Fibroblast of mammary gland (primary cell): ENCODE measurements at regions not wholly inside any gene's neighbourhood (a gene's known extent, or its start where the extent isn't known, plus 50 kb on each side); places are given as distances from the start of the nearest gene placed in this dataset.
A peak's percentile ranks its signal among the peaks of the same experiment; 100 is the strongest.
"Not testable (repeated sequence)": the region's sequence is repeated elsewhere in the genome, so short reads cannot be mapped to it uniquely, and the experiment has no call there.

Source experiments
- DNase-seq: peaks from one replicate; pipeline ENCODE4 v3.0.0-alpha.2; 2010; ENCODE audit warnings: low read depth
- H3K4me3 ChIP-seq: 2 replicates; pipeline ENCODE4 v1.5.1; 2011; ENCODE audit warnings: low read depth, mild to moderate bottlenecking, low read length, moderate library complexity; ENCODE audit not compliant: control insufficient read depth
- TF ChIP-seq, protein P1 (sequence below): conservative IDR thresholded peaks from 2 replicates; pipeline ENCODE4 v1.5.1; 2011; ENCODE audit warnings: low read depth, low read length, inconsistent platforms; ENCODE audit not compliant: control insufficient read depth, insufficient read depth

GRCh38 chr5:67983251-67984110 lies 232.1 kb upstream of the PIK3R1 start:
- peak; percentile 85 for DNase-seq
- H3K4me3 ChIP-seq: no peak overlapping the region
- TF ChIP-seq, protein P1, sequence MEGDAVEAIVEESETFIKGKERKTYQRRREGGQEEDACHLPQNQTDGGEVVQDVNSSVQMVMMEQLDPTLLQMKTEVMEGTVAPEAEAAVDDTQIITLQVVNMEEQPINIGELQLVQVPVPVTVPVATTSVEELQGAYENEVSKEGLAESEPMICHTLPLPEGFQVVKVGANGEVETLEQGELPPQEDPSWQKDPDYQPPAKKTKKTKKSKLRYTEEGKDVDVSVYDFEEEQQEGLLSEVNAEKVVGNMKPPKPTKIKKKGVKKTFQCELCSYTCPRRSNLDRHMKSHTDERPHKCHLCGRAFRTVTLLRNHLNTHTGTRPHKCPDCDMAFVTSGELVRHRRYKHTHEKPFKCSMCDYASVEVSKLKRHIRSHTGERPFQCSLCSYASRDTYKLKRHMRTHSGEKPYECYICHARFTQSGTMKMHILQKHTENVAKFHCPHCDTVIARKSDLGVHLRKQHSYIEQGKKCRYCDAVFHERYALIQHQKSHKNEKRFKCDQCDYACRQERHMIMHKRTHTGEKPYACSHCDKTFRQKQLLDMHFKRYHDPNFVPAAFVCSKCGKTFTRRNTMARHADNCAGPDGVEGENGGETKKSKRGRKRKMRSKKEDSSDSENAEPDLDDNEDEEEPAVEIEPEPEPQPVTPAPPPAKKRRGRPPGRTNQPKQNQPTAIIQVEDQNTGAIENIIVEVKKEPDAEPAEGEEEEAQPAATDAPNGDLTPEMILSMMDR: no peak

DNA sequence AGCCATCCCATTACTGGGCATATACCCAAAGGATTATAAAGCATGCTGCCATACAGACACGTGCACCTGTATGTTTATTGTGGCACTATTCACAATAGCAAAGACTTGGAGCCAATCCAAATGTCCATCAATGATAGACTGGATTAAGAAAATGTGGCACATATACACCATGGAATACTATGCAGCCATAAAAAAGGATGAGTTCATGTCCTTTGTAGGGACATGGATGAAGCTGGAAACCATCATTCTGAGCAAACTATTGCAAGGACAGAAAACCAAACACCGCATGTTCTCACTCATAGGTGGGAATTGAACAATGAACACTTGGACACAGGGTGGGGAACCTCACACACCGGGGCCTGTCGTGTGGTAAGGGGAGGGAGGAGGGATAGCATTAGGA lies 233.4 kb upstream of the PIK3R1 start:
- not testable (repeated sequence) for H3K4me3 ChIP-seq, DNase-seq

GRCh38 chr5:67978171-67978570 lies 237.4 kb upstream of the PIK3R1 start:
- TF ChIP-seq, protein P1: no peak
- no peak for DNase-seq
- no peak overlapping the region for H3K4me3 ChIP-seq

- TF ChIP-seq, protein P1: no peak
- no peak overlapping the region for H3K4me3 ChIP-seq
- no peak for DNase-seq
Measured at GRCh38 chr5:67976891-67977601, 238.5 kb upstream of the PIK3R1 start.

DNA sequence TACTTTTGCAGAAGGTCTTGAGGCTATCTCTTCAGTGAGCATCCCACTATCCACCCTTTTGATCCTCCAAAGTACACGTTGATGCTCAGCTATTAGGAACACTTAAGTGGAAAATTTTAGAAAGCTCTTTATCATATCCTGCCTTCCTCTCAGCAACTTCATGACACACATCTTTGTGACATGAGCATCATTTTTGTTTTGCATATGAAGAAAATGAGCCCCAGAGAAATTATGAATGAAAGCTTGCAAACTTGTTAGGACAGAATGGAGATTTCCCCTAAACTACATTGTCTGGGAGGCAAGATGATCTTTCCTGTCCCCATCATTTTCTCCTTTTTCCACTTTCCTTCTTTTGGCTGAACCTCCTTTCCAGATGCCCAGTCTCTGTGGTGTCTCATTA lies 239.4 kb upstream of the PIK3R1 start:
- no peak for DNase-seq
- TF ChIP-seq, protein P1: no peak
- H3K4me3 ChIP-seq: no peak overlapping the region

- TF ChIP-seq, protein P1: no peak
- DNase-seq: no peak
- no peak overlapping the region for H3K4me3 ChIP-seq
Measured at GRCh38 chr5:67974471-67974870, 241.1 kb upstream of the PIK3R1 start.

- TF ChIP-seq, protein P1: no peak
- H3K4me3 ChIP-seq: no peak overlapping the region
- no peak for DNase-seq
Measured at GRCh38 chr5:67974054-67974453, 241.5 kb upstream of the PIK3R1 start.
